PC-9 (cell line): ENCODE measurements at regions not wholly inside any gene's neighbourhood (a gene's known extent, or its start where the extent isn't known, plus 50 kb on each side); places are given as distances from the start of the nearest gene placed in this dataset.

ENCODE experiments used
- BruUV-seq: library from RNA; stranded (reverse); fragments of 400-500 nt; replicated peaks from 2 replicates; lab custom pipeline; 2021; lab: Mats Ljungman, UMichigan
- CTCF ChIA-PET: fragments of 300-600 bp; sonication (Branson Sonifier 250); formaldehyde crosslinking; loops from one replicate; lab custom pipeline; 2022; ENCODE audit warnings: antibody characterized with exemption; lab: Charles Lee
- POLR2A ChIA-PET: fragments of 300-600 bp; sonication (Branson Sonifier 250); formaldehyde crosslinking; loops from one replicate; lab custom pipeline; 2022; ENCODE audit warnings: antibody characterized with exemption; ENCODE audit not compliant: unreplicated experiment; lab: Charles Lee
- DNase-seq, 2 experiments: peaks; one replicate each; pipeline versions ENCODE4 v3.0.0 to v3.0.0-alpha.2; 2015 to 2022; ENCODE audit warnings: mixed read lengths in 1 of 2
- H2AFZ ChIP-seq: fragments of 200-600 bp; sonication (generic); 2 replicates; pipeline ENCODE4 v1.8.1; 2017; ENCODE audit warnings: antibody characterized with exemption
- H3F3A ChIP-seq: fragments of 200-600 bp; sonication (generic); 2 replicates; pipeline ENCODE4 v1.8.1; 2017; ENCODE audit warnings: antibody characterized with exemption, mild to moderate bottlenecking, low read depth; ENCODE audit not compliant: insufficient read depth
- H3K27ac ChIP-seq: fragments of 200-600 bp; sonication (generic); 2 replicates; pipeline ENCODE4 v1.6.1; 2016; ENCODE audit warnings: mixed run types
- H3K27me3 ChIP-seq: fragments of 200-600 bp; sonication (generic); 2 replicates; pipeline ENCODE4 v1.6.1; 2016; ENCODE audit warnings: low read depth, mixed run types; ENCODE audit not compliant: insufficient read depth
- H3K36me3 ChIP-seq: fragments of 200-600 bp; sonication (generic); 2 replicates; pipeline ENCODE4 v1.6.1; 2016; ENCODE audit warnings: low read depth, mixed run types
- H3K4me1 ChIP-seq: fragments of 200-600 bp; sonication (generic); replicated peaks from 2 replicates; pipeline ENCODE4 v1.6.1; 2016; ENCODE audit warnings: mixed run types; ENCODE audit not compliant: insufficient read depth
- H3K4me2 ChIP-seq: fragments of 200-600 bp; sonication (generic); 2 replicates; pipeline ENCODE4 v1.6.1; 2017; ENCODE audit warnings: mixed run types
- H3K4me3 ChIP-seq: fragments of 200-600 bp; sonication (generic); 2 replicates; pipeline ENCODE4 v1.6.1; 2016; ENCODE audit warnings: mixed run types
- H3K79me2 ChIP-seq: fragments of 200-600 bp; sonication (generic); 2 replicates; pipeline ENCODE4 v1.6.1; 2017; ENCODE audit warnings: low read depth, mixed run types
- H3K9me2 ChIP-seq: fragments of 200-600 bp; sonication (generic); 2 replicates; pipeline ENCODE4 v1.8.1; 2017; ENCODE audit warnings: mild to moderate bottlenecking; ENCODE audit not compliant: insufficient read depth
- H3K9me3 ChIP-seq: fragments of 200-600 bp; sonication (generic); 2 replicates; pipeline ENCODE4 v1.8.1; 2016; ENCODE audit warnings: low read depth; ENCODE audit not compliant: insufficient read depth
- H4K20me1 ChIP-seq: fragments of 200-600 bp; sonication (generic); 2 replicates; pipeline ENCODE4 v1.8.1; 2017; ENCODE audit not compliant: insufficient read depth
- EZH2 ChIP-seq: fragments of 200-600 bp; sonication (generic); IDR thresholded peaks from 2 replicates; pipeline ENCODE4 v1.8.0; 2017; ENCODE audit warnings: antibody characterized with exemption, low read depth
- intact Hi-C: fragments of 100-400 bp; cut with micrococcal nuclease; formaldehyde crosslinking; loops from one replicate; pipeline ENCODE4 v1.10.0; 2022; ENCODE audit not compliant: unreplicated experiment
- TF ChIP-seq, protein P1 (sequence below): fragments of 200-600 bp; sonication (generic); conservative IDR thresholded peaks from 2 replicates; pipeline ENCODE4 v1.6.1; 2017; ENCODE audit warnings: mixed run types, antibody characterized with exemption, mild to moderate bottlenecking, moderate library complexity

DNA sequence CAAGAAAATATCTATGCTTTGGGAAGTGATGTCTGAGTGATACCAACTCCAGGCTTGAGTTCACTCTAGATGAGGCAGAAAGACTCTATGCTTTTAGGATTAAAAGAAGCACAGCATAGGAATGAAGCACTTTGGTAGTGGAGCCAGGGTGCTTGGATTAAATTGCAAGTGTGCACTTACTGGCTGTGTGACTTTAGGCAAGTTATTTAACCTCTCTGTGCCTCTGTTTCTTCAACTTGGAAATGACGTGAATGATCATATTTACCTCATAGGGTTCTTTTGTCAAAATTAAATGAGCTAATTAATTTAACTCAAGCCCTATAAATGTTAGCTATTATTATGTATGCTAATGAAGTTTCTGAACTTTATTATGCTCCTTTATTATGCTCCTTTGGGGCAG, 446.1 kb downstream of the TTLL7 start:
- DNase-seq, result no peak
- Histone ChIP-seq H3K9me3 (no peaks in the 10 kb centered on the region), H2AFZ (no peak overlapping the region), H3F3A (no peaks in the 10 kb centered on the region), H3K4me3 (no peak overlapping the region), H3K36me3 (no peaks in the 10 kb centered on the region), H3K27ac (no peak overlapping the region), H3K27me3 (no peaks in the 10 kb centered on the region), H3K4me2 (no peak overlapping the region), H3K4me1 (no peaks in the 10 kb centered on the region), H3K9me2 (no peaks in the 10 kb centered on the region; the same call in 1 of the 2 replicates), H4K20me1 (no peaks in the 10 kb centered on the region), H3K79me2 (no peaks in the 10 kb centered on the region)
- ChIA-PET CTCF (no interaction called here), POLR2A (no interaction called here)
- TF ChIP-seq EZH2, result no peak
- TF ChIP-seq, protein P1, sequence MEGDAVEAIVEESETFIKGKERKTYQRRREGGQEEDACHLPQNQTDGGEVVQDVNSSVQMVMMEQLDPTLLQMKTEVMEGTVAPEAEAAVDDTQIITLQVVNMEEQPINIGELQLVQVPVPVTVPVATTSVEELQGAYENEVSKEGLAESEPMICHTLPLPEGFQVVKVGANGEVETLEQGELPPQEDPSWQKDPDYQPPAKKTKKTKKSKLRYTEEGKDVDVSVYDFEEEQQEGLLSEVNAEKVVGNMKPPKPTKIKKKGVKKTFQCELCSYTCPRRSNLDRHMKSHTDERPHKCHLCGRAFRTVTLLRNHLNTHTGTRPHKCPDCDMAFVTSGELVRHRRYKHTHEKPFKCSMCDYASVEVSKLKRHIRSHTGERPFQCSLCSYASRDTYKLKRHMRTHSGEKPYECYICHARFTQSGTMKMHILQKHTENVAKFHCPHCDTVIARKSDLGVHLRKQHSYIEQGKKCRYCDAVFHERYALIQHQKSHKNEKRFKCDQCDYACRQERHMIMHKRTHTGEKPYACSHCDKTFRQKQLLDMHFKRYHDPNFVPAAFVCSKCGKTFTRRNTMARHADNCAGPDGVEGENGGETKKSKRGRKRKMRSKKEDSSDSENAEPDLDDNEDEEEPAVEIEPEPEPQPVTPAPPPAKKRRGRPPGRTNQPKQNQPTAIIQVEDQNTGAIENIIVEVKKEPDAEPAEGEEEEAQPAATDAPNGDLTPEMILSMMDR, result no peak
- intact Hi-C loops, result no loop called here
- no TSS peak for BruUV-seq

DNA sequence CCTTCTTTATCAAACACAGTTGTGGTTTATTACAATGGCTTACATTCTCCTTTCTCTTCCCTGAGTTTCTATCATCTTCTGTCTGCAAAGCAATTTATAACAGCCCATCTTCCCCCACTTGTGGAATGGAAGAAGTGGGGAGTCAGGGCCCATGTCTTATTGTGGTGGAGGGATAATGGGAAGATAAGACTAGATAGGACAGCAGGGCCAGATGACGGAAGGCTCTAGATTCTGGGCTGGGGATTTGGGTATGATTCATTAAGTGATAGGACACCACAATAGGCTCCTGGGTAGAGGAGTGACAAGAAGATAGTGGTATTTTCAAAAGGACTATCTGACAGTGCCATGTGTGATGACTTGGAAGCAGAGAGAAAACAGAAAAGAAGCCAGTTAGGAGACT, 450.6 kb downstream of the TTLL7 start:
- DNase-seq, result no peak
- intact Hi-C loops, result no loop called here
- TF ChIP-seq, protein P1, result no peak
- no peak for TF ChIP-seq EZH2
- Histone ChIP-seq H4K20me1 (no peaks in the 10 kb centered on the region), H3K79me2 (no peaks in the 10 kb centered on the region), H2AFZ (no peak overlapping the region), H3K4me3 (no peak overlapping the region), H3K27me3 (no peaks in the 10 kb centered on the region), H3K27ac (no peak overlapping the region), H3K36me3 (no peaks in the 10 kb centered on the region), H3F3A (no peaks in the 10 kb centered on the region), H3K9me2 (no peaks in the 10 kb centered on the region; the same call in 1 of the 2 replicates), H3K4me2 (no peak overlapping the region), H3K4me1 (no peaks in the 10 kb centered on the region), H3K9me3 (no peaks in the 10 kb centered on the region)
- ChIA-PET POLR2A (no interaction called here), CTCF (no interaction called here)
- no TSS peak for BruUV-seq

DNA sequence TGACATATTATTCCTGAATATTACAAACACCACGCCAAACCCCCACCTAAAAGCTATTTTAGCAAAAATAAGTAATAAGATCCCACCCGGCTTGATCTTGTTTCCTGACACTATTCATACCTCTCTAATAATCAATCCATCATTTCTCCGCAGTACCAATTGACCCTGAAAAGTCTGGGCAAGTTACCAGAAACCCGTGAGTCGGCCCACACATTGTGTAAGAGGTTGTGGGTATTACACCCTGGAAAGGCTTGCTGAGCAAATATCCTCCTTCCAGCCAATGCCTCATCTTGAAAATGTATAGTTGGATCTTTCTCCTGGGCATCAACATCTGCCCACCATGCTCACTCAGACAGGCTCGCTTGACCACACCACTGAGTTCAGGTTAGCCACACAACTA, 451.0 kb downstream of the TTLL7 start:
- TF ChIP-seq, protein P1, result no peak
- no peak for TF ChIP-seq EZH2
- H3K4me1 ChIP-seq, result no peaks in the 10 kb centered on the region
- H3K9me2 ChIP-seq, result no peaks in the 10 kb centered on the region; the same call in 1 of the 2 replicates
- H3K4me2 ChIP-seq, result no peak overlapping the region
- H3K9me3 ChIP-seq, result no peaks in the 10 kb centered on the region
- no peaks in the 10 kb centered on the region for H3K79me2 ChIP-seq
- no peak overlapping the region for H2AFZ ChIP-seq
- no TSS peak for BruUV-seq
- POLR2A ChIA-PET, result no interaction called here
- CTCF ChIA-PET, result no interaction called here
- H3F3A ChIP-seq, result no peaks in the 10 kb centered on the region
- H3K27me3 ChIP-seq, result no peaks in the 10 kb centered on the region
- intact Hi-C loops, result no loop called here
- no peaks in the 10 kb centered on the region for H3K36me3 ChIP-seq
- no peak overlapping the region for H3K4me3 ChIP-seq
- H4K20me1 ChIP-seq, result no peaks in the 10 kb centered on the region
- DNase-seq, result no peak
- H3K27ac ChIP-seq, result no peak overlapping the region
